Gastroesophageal sphincter (tissue), 3 donors: ENCODE measurements at regions not wholly inside any gene's neighbourhood (a gene's known extent, or its start where the extent isn't known, plus 50 kb on each side); places are given as distances from the start of the nearest gene placed in this dataset.

Experiments
- CTCF ChIP-seq, 4 experiments: fragments of 200-600 bp in 2 of 4; fragments of 450-650 bp in 2 of 4; sonication (generic) in 1 of 4; IDR thresholded peaks; one replicate each; pipeline ENCODE4 v1.5.1; 2017 to 2019; ENCODE audit warnings: antibody characterized with exemption in 4 of 4, mild to moderate bottlenecking in 2 of 4, moderate library complexity in 2 of 4
- EP300 ChIP-seq: sonication (generic); formaldehyde crosslinking; IDR thresholded peaks from one replicate; pipeline ENCODE4 v1.6.1; 2017; ENCODE audit warnings: antibody characterized with exemption, mild to moderate bottlenecking
- POLR2A ChIP-seq, 2 donors: fragments of 450-650 bp; IDR thresholded peaks; one replicate each; pipeline ENCODE4 v1.6.1; 2017; ENCODE audit warnings: antibody characterized with exemption in 2 of 2, mild to moderate bottlenecking in 2 of 2, moderate library complexity in 1 of 2
- POLR2AphosphoS5 ChIP-seq: sonication (generic); formaldehyde crosslinking; IDR thresholded peaks from one replicate; pipeline ENCODE4 v1.6.1; 2017; ENCODE audit warnings: antibody characterized with exemption

- no peak for TF ChIP-seq POLR2A (IDR thresholded peaks at IDR 0.05)
- TF ChIP-seq CTCF (IDR thresholded peaks at IDR 0.05): no peak
- TF ChIP-seq EP300: no peak
- no peak for TF ChIP-seq POLR2AphosphoS5
Measured at GRCh38 chr12:123049398-123050240, 69.1 kb downstream of the ARL6IP4 start.
